Fibroblast of mammary gland (primary cell): ENCODE measurements at regions not wholly inside any gene's neighbourhood (a gene's known extent, or its start where the extent isn't known, plus 50 kb on each side); places are given as distances from the start of the nearest gene placed in this dataset.

Source experiments
- DNase-seq: peaks from one replicate; pipeline ENCODE4 v3.0.0-alpha.2; 2010; ENCODE audit warnings: low read depth
- H3K4me3 ChIP-seq: 2 replicates; pipeline ENCODE4 v1.5.1; 2011; ENCODE audit warnings: low read depth, mild to moderate bottlenecking, low read length, moderate library complexity; ENCODE audit not compliant: control insufficient read depth
- TF ChIP-seq, protein P1 (sequence below): conservative IDR thresholded peaks from 2 replicates; pipeline ENCODE4 v1.5.1; 2011; ENCODE audit warnings: low read depth, low read length, inconsistent platforms; ENCODE audit not compliant: control insufficient read depth, insufficient read depth

DNA sequence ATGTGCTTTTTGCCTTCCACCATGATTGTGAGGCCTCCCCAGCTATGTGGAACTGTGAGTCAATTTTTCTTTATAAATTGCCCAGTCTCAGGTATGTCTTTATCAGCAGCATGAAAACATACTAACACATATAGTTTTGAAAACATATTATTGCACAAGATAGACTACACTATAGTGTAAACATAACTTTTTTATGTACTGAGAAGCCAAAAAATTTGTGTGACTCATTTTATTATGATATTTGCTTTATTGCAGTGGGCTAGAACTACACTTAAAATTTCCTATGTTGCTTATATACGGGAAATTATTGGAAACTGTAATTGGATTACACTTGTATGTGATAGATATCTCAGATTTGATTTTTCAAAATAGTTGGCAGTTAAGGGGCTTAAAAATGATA, 885.5 kb upstream of the FBXO33 start:
- no peak for DNase-seq
- TF ChIP-seq, protein P1, sequence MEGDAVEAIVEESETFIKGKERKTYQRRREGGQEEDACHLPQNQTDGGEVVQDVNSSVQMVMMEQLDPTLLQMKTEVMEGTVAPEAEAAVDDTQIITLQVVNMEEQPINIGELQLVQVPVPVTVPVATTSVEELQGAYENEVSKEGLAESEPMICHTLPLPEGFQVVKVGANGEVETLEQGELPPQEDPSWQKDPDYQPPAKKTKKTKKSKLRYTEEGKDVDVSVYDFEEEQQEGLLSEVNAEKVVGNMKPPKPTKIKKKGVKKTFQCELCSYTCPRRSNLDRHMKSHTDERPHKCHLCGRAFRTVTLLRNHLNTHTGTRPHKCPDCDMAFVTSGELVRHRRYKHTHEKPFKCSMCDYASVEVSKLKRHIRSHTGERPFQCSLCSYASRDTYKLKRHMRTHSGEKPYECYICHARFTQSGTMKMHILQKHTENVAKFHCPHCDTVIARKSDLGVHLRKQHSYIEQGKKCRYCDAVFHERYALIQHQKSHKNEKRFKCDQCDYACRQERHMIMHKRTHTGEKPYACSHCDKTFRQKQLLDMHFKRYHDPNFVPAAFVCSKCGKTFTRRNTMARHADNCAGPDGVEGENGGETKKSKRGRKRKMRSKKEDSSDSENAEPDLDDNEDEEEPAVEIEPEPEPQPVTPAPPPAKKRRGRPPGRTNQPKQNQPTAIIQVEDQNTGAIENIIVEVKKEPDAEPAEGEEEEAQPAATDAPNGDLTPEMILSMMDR, result no peak
- no peak overlapping the region for H3K4me3 ChIP-seq

DNA sequence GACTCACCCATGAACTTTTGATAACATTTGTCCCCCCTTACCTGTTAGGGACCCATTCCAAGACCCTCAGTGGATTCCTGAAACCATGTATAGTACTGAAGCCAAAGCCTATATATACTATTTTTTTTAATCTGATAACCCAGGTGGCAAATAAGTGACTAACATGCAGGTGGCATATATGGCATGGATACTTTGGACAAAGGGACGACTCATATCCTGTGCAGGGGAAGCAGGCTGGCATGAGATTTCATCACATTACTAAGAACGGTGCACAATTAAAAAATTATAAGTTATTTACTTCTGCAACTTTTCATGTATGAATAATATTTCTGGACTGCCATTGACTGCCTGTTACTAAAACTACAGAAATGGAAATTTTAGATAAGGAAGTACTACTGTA, 880.1 kb upstream of the FBXO33 start:
- DNase-seq, result no peak
- TF ChIP-seq, protein P1, result no peak
- no peak overlapping the region for H3K4me3 ChIP-seq

DNA sequence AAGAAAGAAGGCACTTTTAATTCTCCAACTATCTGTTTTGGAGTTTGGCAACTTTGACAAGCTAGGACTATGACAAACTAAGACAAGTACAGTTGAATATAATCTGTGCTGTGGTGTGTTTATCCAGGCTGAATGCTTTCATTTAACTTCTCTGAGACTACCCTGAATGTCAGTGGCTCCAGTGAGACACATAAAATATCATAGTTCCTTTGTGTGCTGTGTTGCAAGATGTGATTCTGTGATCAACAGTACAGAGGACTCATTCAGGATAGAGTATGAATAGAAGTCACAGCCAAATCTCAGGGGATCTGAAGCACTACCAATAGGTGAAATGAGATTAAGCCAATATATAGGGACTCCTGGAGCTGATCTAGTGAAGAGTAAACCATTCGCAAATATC, 876.9 kb upstream of the FBXO33 start:
- TF ChIP-seq, protein P1, result no peak
- no peak for DNase-seq

DNA sequence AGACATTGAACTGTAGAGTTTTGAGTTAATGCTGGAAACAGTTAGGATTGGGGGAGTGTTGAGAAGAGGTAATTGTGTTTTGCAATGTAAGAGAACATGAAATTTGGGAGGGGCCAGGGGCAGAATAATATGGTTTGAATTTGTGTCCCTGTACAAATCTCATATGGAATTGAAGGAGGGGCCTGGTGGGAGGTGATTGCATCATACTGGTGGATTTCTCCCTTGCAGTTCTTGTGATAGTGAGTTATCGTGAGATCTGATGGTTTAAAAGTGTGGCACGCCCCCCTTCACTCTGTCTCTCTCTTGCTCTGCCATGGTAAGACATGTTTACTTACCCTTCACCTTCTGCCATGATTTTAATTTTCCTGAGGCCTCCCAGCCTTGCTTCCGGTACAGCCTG, 876.0 kb upstream of the FBXO33 start:
- TF ChIP-seq, protein P1, result no peak
- no peak overlapping the region for H3K4me3 ChIP-seq
- DNase-seq, result no peak

More for the DNA sequence above, 876.9 kb upstream of the FBXO33 start:
- H3K4me3 ChIP-seq, result no peak overlapping the region

DNA sequence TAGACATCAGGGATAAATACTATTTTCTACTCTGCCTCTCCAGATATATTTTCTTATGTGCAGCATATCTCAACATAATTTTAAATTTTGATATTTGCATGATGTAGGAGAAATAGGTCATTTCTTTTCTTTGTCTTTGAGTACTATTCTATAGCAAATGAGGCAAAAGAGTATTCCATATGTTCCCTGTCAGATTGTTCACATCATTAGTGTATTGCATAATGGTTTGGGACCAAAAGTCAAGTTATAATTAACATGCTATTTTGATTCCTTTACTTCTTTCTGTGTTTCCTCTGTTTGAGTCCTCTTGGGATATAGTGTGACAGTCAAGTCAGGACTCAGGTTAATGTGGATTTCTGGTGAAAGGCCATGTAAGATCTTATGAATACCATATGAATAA, 864.6 kb upstream of the FBXO33 start:
- TF ChIP-seq, protein P1, result no peak
- no peak overlapping the region for H3K4me3 ChIP-seq
- no peak for DNase-seq

DNA sequence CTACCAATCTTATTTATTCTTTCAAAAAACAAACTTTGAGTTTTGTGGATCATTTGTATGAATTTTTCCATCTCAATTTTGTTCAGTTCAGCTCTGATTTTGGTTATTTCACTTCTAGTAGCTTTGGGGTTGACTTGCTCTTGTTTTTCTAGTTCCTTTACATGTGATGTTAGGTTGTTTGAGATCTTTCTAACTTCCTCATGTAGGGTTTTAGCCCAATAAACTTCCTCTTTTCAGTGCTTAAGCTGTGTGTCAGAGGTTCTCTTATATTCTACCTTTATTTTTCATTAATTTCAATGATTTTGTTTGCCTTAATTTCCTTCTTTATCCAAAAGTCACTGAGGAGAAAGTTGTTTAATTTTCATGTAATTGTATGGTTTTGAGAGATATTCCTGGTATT, 860.4 kb upstream of the FBXO33 start:
- no peak overlapping the region for H3K4me3 ChIP-seq
- TF ChIP-seq, protein P1, result no peak
- DNase-seq, result no peak

DNA sequence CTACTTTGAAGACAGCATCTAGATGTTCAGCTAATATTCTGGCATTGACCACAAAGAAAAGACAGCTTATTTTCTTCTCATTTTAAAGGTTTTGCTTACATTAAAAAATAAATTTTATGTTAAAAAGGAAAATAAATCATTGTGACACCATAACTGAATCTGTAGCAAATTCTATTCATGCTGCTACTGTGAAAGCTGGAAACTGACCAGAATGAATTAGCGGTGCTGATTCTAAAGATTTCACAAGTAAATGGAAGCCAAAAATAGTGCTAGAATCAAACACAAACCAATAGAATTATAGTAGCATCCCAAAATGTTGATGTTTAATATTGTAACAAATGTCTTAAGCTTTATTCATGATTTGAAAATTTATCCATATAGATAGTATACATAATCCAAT, 850.0 kb upstream of the FBXO33 start:
- TF ChIP-seq, protein P1, result no peak
- no peak for DNase-seq
- no peak overlapping the region for H3K4me3 ChIP-seq
